ENCODE measurements at regions not wholly inside any gene's neighbourhood (a gene's known extent, or its start where the extent isn't known, plus 50 kb on each side); places are given as distances from the start of the nearest gene placed in this dataset.

GRCh38 chr1:234727018-234727940, 117.3 kb upstream of the IRF2BP2 start:
- no peak for DNase-seq

GRCh38 chr1:234726359-234726943, 116.5 kb upstream of the IRF2BP2 start:
- DNase-seq, result no peak

GRCh38 chr1:234725177-234726132, 115.5 kb upstream of the IRF2BP2 start:
- peak in 20 of 56 donors; percentile 18 to 62 (median 38) for DNase-seq

- DNase-seq, result peak in 37 of 56 donors; percentile 52 to 90 (median 81)
Measured at GRCh38 chr1:234724516-234725176, 114.7 kb upstream of the IRF2BP2 start.

- DNase-seq, result peak in 53 of 56 donors; percentile 27 to 86 (median 71)
Measured at GRCh38 chr1:234722904-234723720, 113.1 kb upstream of the IRF2BP2 start.

- DNase-seq, result peak in 1 of 56 donors; percentile 46
Measured at GRCh38 chr1:234722270-234722704, 112.3 kb upstream of the IRF2BP2 start.

- peak in 20 of 56 donors; percentile 16 to 79 (median 34) for DNase-seq
Measured at GRCh38 chr1:234721476-234722269, 111.7 kb upstream of the IRF2BP2 start.

GRCh38 chr1:234720709-234721441, 110.9 kb upstream of the IRF2BP2 start:
- DNase-seq, result no peak

GRCh38 chr1:234719454-234720251, 109.7 kb upstream of the IRF2BP2 start:
- DNase-seq, result no peak

GRCh38 chr1:234718496-234719453, 108.8 kb upstream of the IRF2BP2 start:
- no peak for DNase-seq

GRCh38 chr1:234716908-234717375, 107.0 kb upstream of the IRF2BP2 start:
- DNase-seq, result peak in 15 of 56 donors; percentile 14 to 52 (median 23)

GRCh38 chr1:234715252-234716014, 105.5 kb upstream of the IRF2BP2 start:
- DNase-seq, result no peak

GRCh38 chr1:234713859-234714258, 103.9 kb upstream of the IRF2BP2 start:
- no peak for DNase-seq

- no peak for DNase-seq
Measured at GRCh38 chr1:234713440-234713839, 103.5 kb upstream of the IRF2BP2 start.

- DNase-seq, result no peak
Measured at GRCh38 chr1:234712891-234713305, 102.9 kb upstream of the IRF2BP2 start.

Data from nucleus accumbens (tissue), 56 donors.